OCI-LY3 (cell line): ENCODE measurements at regions not wholly inside any gene's neighbourhood (a gene's known extent, or its start where the extent isn't known, plus 50 kb on each side); places are given as distances from the start of the nearest gene placed in this dataset.

Source experiments
- H2AFZ ChIP-seq: fragments of 200-600, 300-600 bp; shearing (Covaris generic); 2 replicates; pipeline ENCODE4 v1.6.0; 2014; ENCODE audit warnings: antibody characterized with exemption, low read depth, low read length
- H3K27ac ChIP-seq: fragments of 200-600, 300-600 bp; sonication (generic); 2 replicates; pipeline ENCODE4 v1.5.1; 2014; ENCODE audit warnings: mild to moderate bottlenecking, low read length, moderate library complexity, mixed read lengths
- H3K27me3 ChIP-seq: fragments of 200-600, 300-600 bp; sonication (generic); 2 replicates; pipeline ENCODE4 v1.6.1; 2014; ENCODE audit warnings: low read depth, low read length, mixed read lengths
- H3K36me3 ChIP-seq: fragments of 200-600, 300-600 bp; sonication (generic); replicated peaks from 2 replicates; pipeline ENCODE3; 2014; ENCODE audit warnings: low read depth, low read length, mixed read lengths
- H3K4me1 ChIP-seq: fragments of 300-600, 200-600 bp; sonication (generic); 2 replicates; pipeline ENCODE4 v1.6.1; 2014; ENCODE audit warnings: low read length, mixed read lengths
- H3K4me2 ChIP-seq: fragments of 200-600, 300-600 bp; sonication (generic); 2 replicates; pipeline ENCODE4 v1.6.1; 2014; ENCODE audit warnings: low read length, mixed read lengths
- H3K4me3 ChIP-seq: fragments of 300-600, 200-600 bp; sonication (generic); 2 replicates; pipeline ENCODE4 v1.5.1; 2014; ENCODE audit warnings: antibody characterized with exemption, mild to moderate bottlenecking, low read length, moderate library complexity
- H3K79me2 ChIP-seq: fragments of 300-600, 200-600 bp; shearing (Covaris generic); 2 replicates; pipeline ENCODE4 v1.6.1; 2014; ENCODE audit warnings: mild to moderate bottlenecking, low read length, mixed read lengths
- H3K9ac ChIP-seq: fragments of 300-600, 200-600 bp; shearing (Covaris generic); 2 replicates; pipeline ENCODE4 v1.6.0; 2014; ENCODE audit warnings: mild to moderate bottlenecking, low read length, moderate library complexity
- H3K9me3 ChIP-seq: fragments of 200-600, 300-600 bp; shearing (Covaris generic); 2 replicates; pipeline ENCODE4 v1.6.1; 2014; ENCODE audit warnings: low read length, mixed read lengths; ENCODE audit not compliant: insufficient read depth
- H4K20me1 ChIP-seq: fragments of 200-600, 300-600 bp; sonication (generic); 2 replicates; pipeline ENCODE4 v1.6.1; 2016; ENCODE audit warnings: low read length, mixed read lengths; ENCODE audit not compliant: insufficient read depth
- CTCF ChIP-seq: fragments of 200-600, 300-600 bp; sonication (generic); IDR thresholded peaks from 2 replicates; pipeline ENCODE4 v1.5.1; 2014; ENCODE audit warnings: antibody characterized with exemption, low read length, low read depth
- EZH2phosphoT487 ChIP-seq: fragments of 200-600 bp; shearing (Covaris generic); IDR thresholded peaks from 2 replicates; pipeline ENCODE4 v1.6.1; 2018; ENCODE audit warnings: antibody characterized with exemption, mixed run types, low read depth

GRCh38 chr6:121844898-121845297 lies 409.5 kb downstream of the GJA1 start:
- TF ChIP-seq CTCF (no peak), EZH2phosphoT487 (no peak)
- Histone ChIP-seq H4K20me1 (no peaks in the 10 kb centered on the region), H3K9ac (no peak overlapping the region)

GRCh38 chr6:121847806-121848522 lies 412.5 kb downstream of the GJA1 start:
- H3K27ac ChIP-seq, result no peak overlapping the region
- H2AFZ ChIP-seq, result no peak overlapping the region
- no peaks in the 10 kb centered on the region for H4K20me1 ChIP-seq
- no peaks in the 10 kb centered on the region for H3K27me3 ChIP-seq
- H3K4me3 ChIP-seq, result no peak overlapping the region
- no peaks in the 10 kb centered on the region for H3K79me2 ChIP-seq
- H3K9ac ChIP-seq, result no peak overlapping the region
- H3K9me3 ChIP-seq, result no peaks in the 10 kb centered on the region
- no peaks in the 10 kb centered on the region for H3K4me1 ChIP-seq
- H3K36me3 ChIP-seq, result no peaks in the 10 kb centered on the region
- TF ChIP-seq CTCF, result no peak
- no peak for TF ChIP-seq EZH2phosphoT487
- no peak overlapping the region for H3K4me2 ChIP-seq

More at GRCh38 chr6:121844898-121845297, 409.5 kb downstream of the GJA1 start:
- H3K9me3 ChIP-seq, result no peaks in the 10 kb centered on the region
- no peaks in the 10 kb centered on the region for H3K79me2 ChIP-seq
- H3K4me2 ChIP-seq, result no peak overlapping the region
- no peak overlapping the region for H3K27ac ChIP-seq
- no peaks in the 10 kb centered on the region for H3K36me3 ChIP-seq
- H3K4me3 ChIP-seq, result no peak overlapping the region
- no peaks in the 10 kb centered on the region for H3K27me3 ChIP-seq
- H2AFZ ChIP-seq, result no peak overlapping the region
- H3K4me1 ChIP-seq, result no peaks in the 10 kb centered on the region

GRCh38 chr6:121848523-121849255 lies 413.2 kb downstream of the GJA1 start:
- Histone ChIP-seq H3K4me3 (no peak overlapping the region), H2AFZ (no peak overlapping the region), H3K79me2 (no peaks in the 10 kb centered on the region), H4K20me1 (no peaks in the 10 kb centered on the region), H3K27me3 (no peaks in the 10 kb centered on the region), H3K9me3 (no peaks in the 10 kb centered on the region), H3K9ac (no peak overlapping the region), H3K4me1 (no peaks in the 10 kb centered on the region), H3K27ac (no peak overlapping the region), H3K36me3 (no peaks in the 10 kb centered on the region), H3K4me2 (no peak overlapping the region)
- TF ChIP-seq EZH2phosphoT487 (no peak), CTCF (no peak)

- H2AFZ ChIP-seq, result no peak overlapping the region
- H3K4me1 ChIP-seq, result no peaks in the 10 kb centered on the region
- no peak overlapping the region for H3K4me2 ChIP-seq
- H3K9ac ChIP-seq, result no peak overlapping the region
- no peaks in the 10 kb centered on the region for H3K9me3 ChIP-seq
- no peak overlapping the region for H3K27ac ChIP-seq
- H3K27me3 ChIP-seq, result no peaks in the 10 kb centered on the region
- H3K79me2 ChIP-seq, result no peaks in the 10 kb centered on the region
- H3K36me3 ChIP-seq, result no peaks in the 10 kb centered on the region
- no peaks in the 10 kb centered on the region for H4K20me1 ChIP-seq
- TF ChIP-seq EZH2phosphoT487 (no peak), CTCF (peak; percentile 64)
- H3K4me3 ChIP-seq, result no peak overlapping the region
Observed at GRCh38 chr6:121849477-121849876, 414.0 kb downstream of the GJA1 start.
